ENCODE measurements at regions not wholly inside any gene's neighbourhood (a gene's known extent, or its start where the extent isn't known, plus 50 kb on each side); places are given as distances from the start of the nearest gene placed in this dataset.

- no peak for ATAC-seq (ENCODE audit: poor library complexity)
- peak in 4 of 14 experiments; percentile 2 to 15 (median 8) for DNase-seq
These were observed 80.7 kb upstream of the IGFBP7 start for GRCh38 chr4:57190601-57191481.

GRCh38 chr4:57187246-57187645, 77.1 kb upstream of the IGFBP7 start:
- Histone ChIP-seq H3K9me3 (ENCODE audit: control insufficient read depth in 1 of 2, insufficient read depth in 1 of 2, low read length in 2 of 2) (no peaks in the 10 kb centered on the region), H3K36me3 (ENCODE audit: insufficient read depth, low read length) (no peaks in the 10 kb centered on the region), H3K4me1 (ENCODE audit: insufficient read depth, low read length) (no peaks in the 10 kb centered on the region), H3K27me3 (ENCODE audit: control insufficient read depth in 1 of 2, insufficient read depth in 2 of 2, low read length in 2 of 2) (peaks cover 0 to 3% of the 10 kb centered on the region in 2 experiments), H3K4me3 (ENCODE audit: low read length) (no peak overlapping the region), H3K27ac (ENCODE audit: low read depth in 1 of 2, low read length in 2 of 2) (no peak overlapping the region)
- peaks cover 16% of the 10 kb centered on the region for H3K27me3 Mint-ChIP-seq
- intact Hi-C loops (cut with DNase I, micrococcal nuclease), result no loop called here
- no peak for TF ChIP-seq CTCF (IDR thresholded peaks at IDR 0.05)
- H3K36me3 Mint-ChIP-seq (ENCODE audit: low read depth), result no peaks in the 10 kb centered on the region
- ATAC-seq (ENCODE audit: poor library complexity), result no peak
- H3K4me3 Mint-ChIP-seq, result no peak overlapping the region
- DNase-seq, result no peak
- no peaks in the 10 kb centered on the region for H3K9me3 Mint-ChIP-seq
- CTCF ChIA-PET, result no interaction called here
- POLR2A ChIA-PET, result no interaction called here
- no peaks in the 10 kb centered on the region for H3K4me1 Mint-ChIP-seq (ENCODE audit: low read depth)
- H3K27ac Mint-ChIP-seq, result no peak overlapping the region

More at GRCh38 chr4:57190601-57191481, 80.7 kb upstream of the IGFBP7 start:
- Mint-ChIP-seq H3K36me3 (ENCODE audit: low read depth) (no peaks in the 10 kb centered on the region), H3K4me1 (ENCODE audit: low read depth) (no peaks in the 10 kb centered on the region), H3K27me3 (peaks cover 33% of the 10 kb centered on the region), H3K4me3 (no peak overlapping the region), H3K9me3 (no peaks in the 10 kb centered on the region), H3K27ac (no peak overlapping the region)
- TF ChIP-seq CTCF (IDR thresholded peaks at IDR 0.05), result peak; percentile 16
- intact Hi-C loops (cut with DNase I, micrococcal nuclease), result no loop called here
- no peak overlapping the region for H3K27ac ChIP-seq (ENCODE audit: low read depth in 1 of 2, low read length in 2 of 2)
- ChIA-PET CTCF (no interaction called here), POLR2A (no interaction called here)
- no peak overlapping the region for H3K4me3 ChIP-seq (ENCODE audit: low read length)
- no peaks in the 10 kb centered on the region for H3K36me3 ChIP-seq (ENCODE audit: insufficient read depth, low read length)
- peaks cover 0 to 17% of the 10 kb centered on the region in 2 experiments for H3K9me3 ChIP-seq (ENCODE audit: control insufficient read depth in 1 of 2, insufficient read depth in 1 of 2, low read length in 2 of 2)
- peaks cover 9 to 20% of the 10 kb centered on the region in 2 experiments for H3K27me3 ChIP-seq (ENCODE audit: control insufficient read depth in 1 of 2, insufficient read depth in 2 of 2, low read length in 2 of 2)
- no peaks in the 10 kb centered on the region for H3K4me1 ChIP-seq (ENCODE audit: insufficient read depth, low read length)

- H3K9me3 Mint-ChIP-seq, result no peaks in the 10 kb centered on the region
- CTCF ChIA-PET, result no interaction called here
- Histone ChIP-seq H3K4me3 (ENCODE audit: low read length) (no peak overlapping the region), H3K9me3 (ENCODE audit: control insufficient read depth in 1 of 2, insufficient read depth in 1 of 2, low read length in 2 of 2) (no peaks in the 10 kb centered on the region), H3K27ac (ENCODE audit: low read depth in 1 of 2, low read length in 2 of 2) (no peak overlapping the region), H3K4me1 (ENCODE audit: insufficient read depth, low read length) (no peaks in the 10 kb centered on the region), H3K36me3 (ENCODE audit: insufficient read depth, low read length) (no peaks in the 10 kb centered on the region), H3K27me3 (ENCODE audit: control insufficient read depth in 1 of 2, insufficient read depth in 2 of 2, low read length in 2 of 2) (no peaks in the 10 kb centered on the region)
- POLR2A ChIA-PET, result no interaction called here
- no peak for TF ChIP-seq CTCF (IDR thresholded peaks at IDR 0.05)
- no peak overlapping the region for H3K27ac Mint-ChIP-seq
- no peak overlapping the region for H3K4me3 Mint-ChIP-seq
- no peaks in the 10 kb centered on the region for H3K4me1 Mint-ChIP-seq (ENCODE audit: low read depth)
- ATAC-seq (ENCODE audit: poor library complexity), result no peak
- DNase-seq, result no peak
- no peaks in the 10 kb centered on the region for H3K36me3 Mint-ChIP-seq (ENCODE audit: low read depth)
- intact Hi-C loops (cut with DNase I, micrococcal nuclease), result no loop called here
- H3K27me3 Mint-ChIP-seq, result peaks cover 5% of the 10 kb centered on the region
These were observed 74.3 kb upstream of the IGFBP7 start for GRCh38 chr4:57184378-57185029.

Data from CD4-positive, alpha-beta T cell (primary cell).